ENCODE measurements at regions not wholly inside any gene's neighbourhood (a gene's known extent, or its start where the extent isn't known, plus 50 kb on each side); places are given as distances from the start of the nearest gene placed in this dataset.

- no peak for DNase-seq
Observed at GRCh38 chrY:12593532-12594216, 107.4 kb upstream of the USP9Y start.

DNA sequence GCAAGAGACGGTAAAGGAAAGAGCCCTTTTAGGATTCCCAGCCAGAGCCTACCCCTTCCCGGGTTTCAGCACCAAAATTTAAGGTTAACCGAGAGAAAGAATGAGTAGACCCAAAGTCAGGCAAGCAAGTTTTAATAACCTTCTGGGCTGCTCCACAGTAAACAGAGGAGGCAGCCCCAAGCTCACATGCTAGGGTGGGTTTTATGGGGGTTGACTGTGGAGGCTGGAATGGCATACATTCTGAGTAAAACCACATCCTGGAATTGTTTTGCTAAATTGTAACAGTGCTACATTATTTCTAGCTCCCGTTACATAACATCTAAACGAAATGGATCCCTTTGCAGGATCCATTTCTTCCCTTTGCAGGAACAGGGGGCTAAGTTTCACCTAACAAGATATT lies 102.2 kb upstream of the USP9Y start:
- no peak for DNase-seq

- no peak for DNase-seq
Observed at GRCh38 chrY:12605426-12605825, 95.6 kb upstream of the USP9Y start.

GRCh38 chrY:12610861-12611260 lies 90.2 kb upstream of the USP9Y start:
- DNase-seq, result no peak

DNA sequence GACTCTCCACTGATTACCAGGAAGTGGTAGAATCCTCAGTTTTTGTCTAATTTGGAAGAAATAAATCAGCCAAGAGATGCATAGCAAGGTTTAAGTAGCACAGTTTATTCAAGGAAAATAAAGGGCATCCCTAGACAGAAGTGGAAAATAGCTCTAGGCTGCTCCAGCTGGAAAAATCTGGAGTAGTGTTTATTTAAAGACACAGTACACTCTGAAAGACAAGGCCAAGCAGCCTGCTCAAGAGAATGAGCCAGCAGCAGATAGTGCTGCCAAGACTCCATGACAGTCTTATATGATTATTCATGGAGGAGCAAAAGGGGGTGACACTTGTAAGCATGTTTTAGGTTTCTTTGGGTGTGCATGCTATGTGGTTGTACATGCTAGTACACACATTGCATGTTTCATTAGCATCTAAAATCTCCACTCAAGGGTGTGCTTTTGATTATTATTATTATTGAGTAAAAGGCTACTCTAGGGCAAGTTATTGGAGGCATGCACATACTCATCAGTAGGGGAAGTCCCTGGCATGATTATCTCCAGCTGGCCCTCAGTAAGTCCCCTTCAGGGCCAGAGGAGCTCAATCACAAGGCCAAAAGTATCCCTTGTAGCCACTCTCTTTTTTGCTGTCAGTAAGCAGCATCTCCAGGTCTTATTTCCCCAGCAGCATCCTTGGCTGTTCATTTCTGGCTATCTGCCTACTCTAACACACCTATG lies 85.1 kb upstream of the USP9Y start:
- no peak for DNase-seq

DNA sequence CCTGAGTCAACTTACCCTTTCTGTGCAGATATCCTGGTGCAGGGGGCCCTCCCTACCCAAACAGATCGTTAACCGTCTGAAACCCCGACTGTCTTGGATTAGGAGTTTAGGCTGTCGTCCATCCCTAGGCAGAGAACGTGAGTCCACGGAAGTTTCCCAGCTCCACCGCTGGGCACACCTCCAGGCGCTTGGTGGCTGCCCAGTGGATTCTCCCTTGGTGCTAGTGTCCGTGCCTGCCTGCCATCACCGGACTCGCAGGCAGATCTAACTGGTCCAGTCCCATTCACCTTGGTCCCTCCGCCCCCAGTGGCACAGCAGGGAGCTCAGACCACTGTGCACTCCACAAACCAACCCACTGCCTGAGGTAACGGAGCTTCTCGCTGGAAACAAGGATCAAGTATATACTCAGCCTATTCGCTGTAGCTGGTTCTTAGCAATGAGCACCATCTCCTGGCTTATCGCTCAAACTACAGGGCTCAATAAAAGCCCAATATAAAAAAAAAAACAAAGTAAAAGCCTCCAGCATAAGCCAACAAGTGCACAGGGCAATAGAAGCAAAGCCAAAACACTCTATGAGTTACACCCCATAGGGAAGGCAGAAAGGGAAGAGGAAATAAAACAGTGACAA lies 79.5 kb upstream of the USP9Y start:
- peak; percentile 57 for DNase-seq

- DNase-seq, result no peak
Observed at GRCh38 chrY:12623204-12623603, 77.8 kb upstream of the USP9Y start.

- DNase-seq, result peak; percentile 66
Observed at GRCh38 chrY:12642986-12643385, 58.0 kb upstream of the USP9Y start.

GRCh38 chrY:12643693-12644348 lies 57.2 kb upstream of the USP9Y start:
- peak; percentile 12 for DNase-seq

GRCh38 chrY:12651095-12651494 lies 49.9 kb upstream of the USP9Y start:
- DNase-seq, result no peak
